ENCODE measurements at regions not wholly inside any gene's neighbourhood (a gene's known extent, or its start where the extent isn't known, plus 50 kb on each side); places are given as distances from the start of the nearest gene placed in this dataset.

DNA sequence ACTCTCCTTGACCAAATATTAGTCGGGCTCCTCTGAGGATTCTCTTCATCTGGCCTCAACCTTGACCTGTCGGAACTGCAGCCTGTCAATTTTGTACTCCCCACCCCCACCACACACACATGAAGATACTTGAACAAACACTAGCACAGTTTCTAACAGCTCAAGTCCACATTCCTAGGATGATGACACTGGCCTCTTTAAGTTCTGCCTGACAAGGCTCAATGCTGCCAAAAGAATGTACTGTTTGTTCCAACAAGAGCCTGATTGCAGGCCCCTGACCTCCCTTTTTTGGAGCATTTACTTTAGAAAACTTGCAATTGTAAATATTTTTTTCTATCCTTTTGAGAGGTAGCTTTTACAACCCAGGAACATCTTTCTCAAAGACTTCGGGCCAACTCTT is 169.2 kb upstream of the IRS2 start:
- DNase-seq: no peak
- TF ChIP-seq, protein P1, sequence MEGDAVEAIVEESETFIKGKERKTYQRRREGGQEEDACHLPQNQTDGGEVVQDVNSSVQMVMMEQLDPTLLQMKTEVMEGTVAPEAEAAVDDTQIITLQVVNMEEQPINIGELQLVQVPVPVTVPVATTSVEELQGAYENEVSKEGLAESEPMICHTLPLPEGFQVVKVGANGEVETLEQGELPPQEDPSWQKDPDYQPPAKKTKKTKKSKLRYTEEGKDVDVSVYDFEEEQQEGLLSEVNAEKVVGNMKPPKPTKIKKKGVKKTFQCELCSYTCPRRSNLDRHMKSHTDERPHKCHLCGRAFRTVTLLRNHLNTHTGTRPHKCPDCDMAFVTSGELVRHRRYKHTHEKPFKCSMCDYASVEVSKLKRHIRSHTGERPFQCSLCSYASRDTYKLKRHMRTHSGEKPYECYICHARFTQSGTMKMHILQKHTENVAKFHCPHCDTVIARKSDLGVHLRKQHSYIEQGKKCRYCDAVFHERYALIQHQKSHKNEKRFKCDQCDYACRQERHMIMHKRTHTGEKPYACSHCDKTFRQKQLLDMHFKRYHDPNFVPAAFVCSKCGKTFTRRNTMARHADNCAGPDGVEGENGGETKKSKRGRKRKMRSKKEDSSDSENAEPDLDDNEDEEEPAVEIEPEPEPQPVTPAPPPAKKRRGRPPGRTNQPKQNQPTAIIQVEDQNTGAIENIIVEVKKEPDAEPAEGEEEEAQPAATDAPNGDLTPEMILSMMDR (IDR thresholded peaks at IDR 0.05): no peak
- no peaks in the 10 kb centered on the region for H3K4me1 ChIP-seq
- H3K9ac ChIP-seq (ENCODE audit: low read depth in 2 of 2, low read length in 2 of 2): no peak overlapping the region
- no peaks in the 10 kb centered on the region for H3K27me3 ChIP-seq
- H3K9me3 ChIP-seq: no peaks in the 10 kb centered on the region
- no peaks in the 10 kb centered on the region for H3K36me3 ChIP-seq
- no peak overlapping the region for H3K27ac ChIP-seq
- no peak overlapping the region for H3K4me3 ChIP-seq
- intact Hi-C loops (cut with DNase I): no loop called here

DNA sequence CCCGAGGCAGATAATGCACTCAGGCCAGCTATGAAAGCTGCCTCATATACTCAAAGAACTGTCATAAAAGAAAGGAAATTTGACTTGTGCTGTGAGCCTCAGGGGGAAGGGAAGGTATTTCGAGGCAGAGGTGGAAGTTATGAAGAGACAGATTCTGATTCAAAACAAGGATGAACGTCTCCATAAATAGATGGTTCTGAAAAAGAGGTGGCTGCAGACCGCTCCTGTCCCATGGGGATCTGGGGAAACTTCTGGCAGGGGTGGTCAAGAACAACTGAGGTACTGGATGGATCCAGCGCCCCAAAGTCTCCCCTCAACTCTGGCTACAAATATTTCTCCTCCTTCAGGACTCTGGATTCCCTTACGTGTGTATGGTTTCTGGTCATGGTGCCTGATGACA is 168.1 kb upstream of the IRS2 start:
- no peak overlapping the region for H3K9ac ChIP-seq (ENCODE audit: low read depth in 2 of 2, low read length in 2 of 2)
- no peaks in the 10 kb centered on the region for H3K4me1 ChIP-seq
- no peaks in the 10 kb centered on the region for H3K9me3 ChIP-seq
- H3K27ac ChIP-seq: no peak overlapping the region
- no peak for DNase-seq
- H3K27me3 ChIP-seq: no peaks in the 10 kb centered on the region
- no peak overlapping the region for H3K4me3 ChIP-seq
- TF ChIP-seq, protein P1 (IDR thresholded peaks at IDR 0.05): no peak
- no peaks in the 10 kb centered on the region for H3K36me3 ChIP-seq
- intact Hi-C loops (cut with DNase I): no loop called here

DNA sequence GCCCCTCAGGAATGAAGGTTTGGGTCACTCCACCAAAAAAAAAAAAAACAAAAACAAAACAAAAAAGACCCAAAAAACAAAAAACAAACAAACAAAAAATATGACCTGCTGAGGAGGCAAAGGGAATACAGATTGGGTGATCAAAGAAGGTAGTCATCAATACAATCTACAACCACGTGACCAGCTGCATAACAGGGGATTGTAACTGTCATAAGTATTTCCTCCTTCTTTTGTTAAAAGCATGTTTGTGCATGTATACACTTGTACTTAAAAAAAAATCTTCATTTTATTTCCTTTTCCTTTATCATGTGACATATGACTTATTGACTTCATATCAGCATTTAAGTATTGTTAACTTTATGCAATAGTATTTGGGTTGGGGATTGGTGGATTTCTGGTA is 165.1 kb upstream of the IRS2 start:
- no peak for DNase-seq
- intact Hi-C loops (cut with DNase I): no loop called here
- no peaks in the 10 kb centered on the region for H3K27me3 ChIP-seq
- H3K4me3 ChIP-seq: no peak overlapping the region
- H3K9me3 ChIP-seq: no peaks in the 10 kb centered on the region
- no peaks in the 10 kb centered on the region for H3K36me3 ChIP-seq
- no peak overlapping the region for H3K9ac ChIP-seq (ENCODE audit: low read depth in 2 of 2, low read length in 2 of 2)
- H3K27ac ChIP-seq: no peak overlapping the region
- TF ChIP-seq, protein P1 (IDR thresholded peaks at IDR 0.05): no peak
- H3K4me1 ChIP-seq: no peaks in the 10 kb centered on the region

DNA sequence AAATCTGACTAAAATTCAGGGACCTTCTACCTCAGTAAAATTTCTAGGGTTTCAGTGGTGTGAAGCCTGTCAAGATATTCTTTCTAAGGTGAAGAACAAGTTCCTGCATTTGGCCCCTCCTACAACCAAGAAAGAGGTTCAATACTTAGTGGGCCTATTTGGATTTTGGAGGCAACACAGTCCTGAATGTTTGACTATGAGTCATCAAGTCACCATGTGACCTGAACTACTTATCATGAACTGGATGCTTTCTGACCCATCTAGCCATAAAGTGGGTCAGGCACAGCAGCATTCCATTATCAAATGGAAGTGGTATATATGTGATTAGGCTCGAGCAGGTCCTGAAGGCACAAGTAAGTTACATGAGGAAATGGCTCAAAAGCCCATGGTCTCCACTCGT is 163.0 kb upstream of the IRS2 start:
- DNase-seq: no peak

DNA sequence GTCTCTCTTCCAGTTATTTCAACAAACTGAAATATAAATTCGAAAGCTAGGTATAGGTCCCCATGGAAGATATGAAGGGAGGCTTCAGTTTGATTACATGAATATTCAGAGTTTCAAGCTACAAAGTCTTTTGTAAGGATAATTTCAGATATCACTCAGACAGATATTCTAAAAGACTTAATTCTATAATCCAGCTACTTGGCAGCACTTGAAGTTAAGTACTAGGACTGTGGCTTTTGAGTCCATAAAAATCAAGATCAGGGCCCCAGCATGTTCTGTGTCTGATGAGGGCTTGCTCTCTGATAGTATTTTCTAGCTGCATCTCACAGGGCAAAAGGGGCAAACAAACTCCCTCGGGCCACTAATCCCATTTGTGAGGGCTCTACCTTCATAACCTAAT is 160.6 kb upstream of the IRS2 start:
- intact Hi-C loops (cut with DNase I): no loop called here
- no peaks in the 10 kb centered on the region for H3K4me1 ChIP-seq
- no peaks in the 10 kb centered on the region for H3K27me3 ChIP-seq
- no peak overlapping the region for H3K9ac ChIP-seq (ENCODE audit: low read depth in 2 of 2, low read length in 2 of 2)
- DNase-seq: no peak
- no peaks in the 10 kb centered on the region for H3K36me3 ChIP-seq
- no peak overlapping the region for H3K4me3 ChIP-seq
- H3K9me3 ChIP-seq: no peaks in the 10 kb centered on the region
- no peak overlapping the region for H3K27ac ChIP-seq
- TF ChIP-seq, protein P1 (IDR thresholded peaks at IDR 0.05): no peak

More for the DNA sequence above, 163.0 kb upstream of the IRS2 start:
- no peaks in the 10 kb centered on the region for H3K4me1 ChIP-seq
- no peaks in the 10 kb centered on the region for H3K27me3 ChIP-seq
- no peak overlapping the region for H3K27ac ChIP-seq
- H3K9me3 ChIP-seq: no peaks in the 10 kb centered on the region
- H3K4me3 ChIP-seq: no peak overlapping the region
- no peaks in the 10 kb centered on the region for H3K36me3 ChIP-seq
- no peak overlapping the region for H3K9ac ChIP-seq (ENCODE audit: low read depth in 2 of 2, low read length in 2 of 2)
- TF ChIP-seq, protein P1 (IDR thresholded peaks at IDR 0.05): no peak
- intact Hi-C loops (cut with DNase I): no loop called here
